Lower lobe of right lung (tissue), 2 donors: ENCODE measurements at regions not wholly inside any gene's neighbourhood (a gene's known extent, or its start where the extent isn't known, plus 50 kb on each side); places are given as distances from the start of the nearest gene placed in this dataset.

Source experiments
- ATAC-seq, 2 donors: fragments of 200-7000 bp; cut with Tn5 transposase; one replicate each; pipeline ENCODE4 v1.9.1; 2020 to 2022; ENCODE audit warnings: mild to moderate bottlenecking in 2 of 2, moderate library complexity in 2 of 2
- DNase-seq: peaks from one replicate; pipeline ENCODE4 v3.0.0-alpha.2; 2020
- H3K27ac ChIP-seq: fragments of 200-600 bp; one replicate; pipeline ENCODE4 v1.8.0; 2022
- H3K27me3 ChIP-seq: fragments of 200-600 bp; one replicate; pipeline ENCODE4 v1.8.0; 2022; ENCODE audit warnings: low read depth
- H3K36me3 ChIP-seq: fragments of 200-600 bp; one replicate; pipeline ENCODE4 v1.8.0; 2022; ENCODE audit warnings: mild to moderate bottlenecking
- H3K4me1 ChIP-seq: fragments of 200-600 bp; one replicate; pipeline ENCODE4 v1.8.0; 2022
- H3K4me3 ChIP-seq: fragments of 200-600 bp; one replicate; pipeline ENCODE4 v1.8.0; 2022; ENCODE audit warnings: mild to moderate bottlenecking
- H3K9me3 ChIP-seq: fragments of 200-600 bp; one replicate; pipeline ENCODE4 v1.8.0; 2022
- intact Hi-C: fragments of 100-400 bp; cut with DNase I; formaldehyde crosslinking; loops from one replicate; pipeline ENCODE4 v1.11.0; 2022
- TF ChIP-seq, protein P1 (sequence below): fragments of 200-600 bp; IDR thresholded peaks from one replicate; pipeline ENCODE4 v1.8.0; 2022; ENCODE audit warnings: antibody characterized with exemption, mild to moderate bottlenecking
- donor health status: DM: no; HTN: yes; CAD: no; lungs with severe emphysema.

DNA sequence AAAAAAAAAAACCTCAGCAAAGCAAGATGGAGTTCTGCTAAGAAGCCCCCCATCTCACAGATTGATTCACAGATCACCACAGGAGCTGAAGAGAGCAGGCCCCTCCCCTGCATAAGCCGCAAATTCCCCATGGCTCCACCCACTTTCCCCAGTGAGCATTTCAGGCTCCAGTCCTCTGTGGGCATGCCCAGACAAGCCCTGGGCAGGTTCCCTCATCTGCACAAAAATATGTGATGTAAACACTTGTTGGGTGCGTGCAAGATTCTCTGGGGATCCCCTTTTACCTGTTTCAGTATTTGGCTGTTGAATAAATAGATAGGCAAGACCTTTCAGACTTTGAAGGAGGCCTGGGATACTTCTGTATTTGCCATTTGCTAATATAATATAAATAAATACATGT is 514.3 kb downstream of the PCDH7 start:
- ATAC-seq, result no peak
- Histone ChIP-seq H3K9me3 (peaks cover 11% of the 10 kb centered on the region), H3K4me3 (no peak overlapping the region), H3K27me3 (no peaks in the 10 kb centered on the region), H3K27ac (no peak overlapping the region), H3K36me3 (no peaks in the 10 kb centered on the region), H3K4me1 (no peaks in the 10 kb centered on the region)
- intact Hi-C loops, result no loop called here
- TF ChIP-seq, protein P1, sequence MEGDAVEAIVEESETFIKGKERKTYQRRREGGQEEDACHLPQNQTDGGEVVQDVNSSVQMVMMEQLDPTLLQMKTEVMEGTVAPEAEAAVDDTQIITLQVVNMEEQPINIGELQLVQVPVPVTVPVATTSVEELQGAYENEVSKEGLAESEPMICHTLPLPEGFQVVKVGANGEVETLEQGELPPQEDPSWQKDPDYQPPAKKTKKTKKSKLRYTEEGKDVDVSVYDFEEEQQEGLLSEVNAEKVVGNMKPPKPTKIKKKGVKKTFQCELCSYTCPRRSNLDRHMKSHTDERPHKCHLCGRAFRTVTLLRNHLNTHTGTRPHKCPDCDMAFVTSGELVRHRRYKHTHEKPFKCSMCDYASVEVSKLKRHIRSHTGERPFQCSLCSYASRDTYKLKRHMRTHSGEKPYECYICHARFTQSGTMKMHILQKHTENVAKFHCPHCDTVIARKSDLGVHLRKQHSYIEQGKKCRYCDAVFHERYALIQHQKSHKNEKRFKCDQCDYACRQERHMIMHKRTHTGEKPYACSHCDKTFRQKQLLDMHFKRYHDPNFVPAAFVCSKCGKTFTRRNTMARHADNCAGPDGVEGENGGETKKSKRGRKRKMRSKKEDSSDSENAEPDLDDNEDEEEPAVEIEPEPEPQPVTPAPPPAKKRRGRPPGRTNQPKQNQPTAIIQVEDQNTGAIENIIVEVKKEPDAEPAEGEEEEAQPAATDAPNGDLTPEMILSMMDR, result no peak
- no peak for DNase-seq

DNA sequence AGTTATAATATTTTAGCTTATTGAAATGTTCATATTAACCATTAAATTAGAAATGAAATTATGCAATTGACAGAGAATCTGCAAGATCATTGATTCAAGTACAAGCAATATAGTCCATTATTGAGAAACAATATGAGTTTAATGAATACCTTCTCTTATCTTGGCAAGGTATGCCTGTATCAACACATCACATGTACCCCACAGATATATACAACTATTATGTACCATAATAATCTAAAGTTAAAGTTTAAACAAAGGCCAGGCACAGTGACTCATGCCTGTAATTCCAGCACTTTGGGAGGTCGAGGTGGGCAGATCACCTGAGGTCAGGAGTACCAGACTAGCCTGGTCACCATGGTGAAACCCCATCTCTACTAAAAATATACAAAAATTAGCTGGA is 514.7 kb downstream of the PCDH7 start:
- TF ChIP-seq, protein P1, result no peak
- intact Hi-C loops, result no loop called here

DNA sequence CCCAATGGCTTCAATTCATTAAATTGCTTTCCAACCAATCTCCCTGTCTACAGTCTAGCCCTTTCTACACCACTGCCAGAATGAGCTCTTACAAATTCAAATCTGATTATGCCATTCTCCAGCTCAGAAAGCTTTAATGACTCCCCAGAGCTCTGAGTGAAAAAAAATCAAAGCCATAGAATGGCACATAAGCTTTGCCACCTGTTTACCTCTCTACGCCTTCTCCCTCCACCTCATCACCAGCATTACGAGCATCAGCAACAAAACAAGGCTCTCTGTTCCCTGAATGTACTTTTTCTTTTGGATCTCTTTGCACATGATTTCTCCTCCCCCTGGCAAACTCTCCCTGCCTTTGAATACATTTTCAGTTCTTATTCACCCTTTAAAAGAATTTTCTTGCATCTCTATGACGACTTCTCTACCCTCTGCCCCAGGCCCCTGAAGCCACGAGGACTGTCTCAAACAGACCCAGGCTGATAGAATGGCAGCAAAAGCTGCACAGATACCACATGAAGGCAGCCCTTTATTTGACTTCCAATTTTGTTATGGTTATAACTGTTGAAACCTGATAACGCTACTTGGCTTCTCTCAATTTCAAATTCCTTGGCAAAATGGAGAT is 516.0 kb downstream of the PCDH7 start:
- Histone ChIP-seq H3K36me3 (no peaks in the 10 kb centered on the region), H3K4me3 (no peak overlapping the region), H3K27ac (no peak overlapping the region), H3K4me1 (no peaks in the 10 kb centered on the region), H3K27me3 (no peaks in the 10 kb centered on the region), H3K9me3 (peaks cover 11% of the 10 kb centered on the region)
- DNase-seq, result no peak
- ATAC-seq, result no peak
- TF ChIP-seq, protein P1, result no peak
- intact Hi-C loops, result no loop called here

More for the DNA sequence above, 514.7 kb downstream of the PCDH7 start:
- H3K27ac ChIP-seq, result no peak overlapping the region
- no peaks in the 10 kb centered on the region for H3K36me3 ChIP-seq
- H3K4me1 ChIP-seq, result no peaks in the 10 kb centered on the region
- no peak for DNase-seq
- ATAC-seq, result no peak
- peaks cover 11% of the 10 kb centered on the region for H3K9me3 ChIP-seq
- H3K27me3 ChIP-seq, result no peaks in the 10 kb centered on the region
- no peak overlapping the region for H3K4me3 ChIP-seq

DNA sequence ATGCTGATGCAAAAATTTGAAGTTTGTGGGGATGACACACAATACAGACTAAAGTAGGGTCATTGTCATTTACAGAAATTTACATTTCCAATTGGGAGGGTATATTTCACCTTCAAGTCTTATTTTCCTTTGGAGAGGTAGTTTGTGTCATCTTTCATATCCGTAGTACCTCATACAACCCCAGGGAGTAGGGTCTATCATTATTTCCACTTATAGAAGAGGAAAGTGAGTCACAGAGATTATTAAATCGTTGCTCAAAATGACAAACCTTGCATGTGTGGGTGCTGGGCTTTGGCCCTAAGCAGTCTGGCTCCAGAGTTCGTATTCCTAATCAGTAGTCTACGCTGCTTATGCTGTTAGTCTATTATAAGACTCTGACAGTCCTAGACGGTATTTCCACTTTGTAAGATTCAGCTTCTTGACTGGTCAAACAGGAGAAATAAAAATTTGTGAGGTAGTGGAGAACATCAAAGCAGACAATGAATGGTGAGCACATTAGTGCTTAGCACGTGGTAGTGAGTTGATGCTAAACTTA is 516.5 kb downstream of the PCDH7 start:
- TF ChIP-seq, protein P1, result no peak
- H3K27ac ChIP-seq, result no peak overlapping the region

DNA sequence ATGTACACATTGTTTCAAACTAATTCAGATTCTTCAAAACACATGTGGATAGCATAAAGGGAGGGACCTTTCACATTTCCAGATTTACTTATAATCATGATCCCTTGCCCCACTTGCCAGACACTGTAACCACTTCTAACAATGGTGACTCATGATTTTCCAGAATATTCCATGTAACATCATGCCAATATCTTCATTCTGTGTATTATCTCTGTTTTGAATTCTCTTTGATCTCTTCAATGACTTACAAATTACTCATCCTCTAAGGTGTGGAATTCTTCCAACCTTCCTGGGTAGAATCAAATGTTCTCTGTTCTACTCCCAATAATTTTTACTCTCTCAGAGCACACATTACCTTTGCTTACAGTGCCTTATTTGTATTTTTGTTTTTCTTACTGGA is 517.1 kb downstream of the PCDH7 start:
- TF ChIP-seq, protein P1, result no peak
- no peaks in the 10 kb centered on the region for H3K4me1 ChIP-seq
- ATAC-seq, result no peak
- no peaks in the 10 kb centered on the region for H3K36me3 ChIP-seq
- no peak overlapping the region for H3K4me3 ChIP-seq
- H3K9me3 ChIP-seq, result peaks cover 11% of the 10 kb centered on the region
- no peak for DNase-seq
- no peaks in the 10 kb centered on the region for H3K27me3 ChIP-seq
- H3K27ac ChIP-seq, result no peak overlapping the region
- intact Hi-C loops, result no loop called here

More for the DNA sequence above, 516.5 kb downstream of the PCDH7 start:
- Histone ChIP-seq H3K4me1 (no peaks in the 10 kb centered on the region), H3K4me3 (no peak overlapping the region), H3K36me3 (no peaks in the 10 kb centered on the region), H3K27me3 (no peaks in the 10 kb centered on the region), H3K9me3 (peaks cover 11% of the 10 kb centered on the region)
- DNase-seq (no peak), ATAC-seq (no peak)
- intact Hi-C loops, result no loop called here
